ENCODE measurements at regions not wholly inside any gene's neighbourhood (a gene's known extent, or its start where the extent isn't known, plus 50 kb on each side); places are given as distances from the start of the nearest gene placed in this dataset.

GRCh38 chr6:78570044-78570443 lies 297.3 kb upstream of the IRAK1BP1 start:
- intact Hi-C loops (cut with micrococcal nuclease) = no loop called here
- Histone ChIP-seq H3K4me3 (no peak overlapping the region), H3K27ac (replicated peaks) (no peak overlapping the region), H3K27me3 (ENCODE audit: low read depth) (no peaks in the 10 kb centered on the region), H3K4me1 (no peaks in the 10 kb centered on the region), H3K9me3 (replicated peaks) (peaks cover 68% of the 10 kb centered on the region), H3K36me3 (no peaks in the 10 kb centered on the region)
- no peak for DNase-seq
- no peak for TF ChIP-seq CTCF (IDR thresholded peaks at IDR 0.05; ENCODE audit: borderline replicate concordance)

- H3K4me1 ChIP-seq = no peaks in the 10 kb centered on the region
- TF ChIP-seq CTCF (IDR thresholded peaks at IDR 0.05; ENCODE audit: borderline replicate concordance) = no peak
- H3K27me3 ChIP-seq (ENCODE audit: low read depth) = no peaks in the 10 kb centered on the region
- no peak overlapping the region for H3K27ac ChIP-seq (replicated peaks)
- intact Hi-C loops (cut with micrococcal nuclease) = no loop called here
- no peak for DNase-seq
- H3K4me3 ChIP-seq = no peak overlapping the region
- H3K36me3 ChIP-seq = no peaks in the 10 kb centered on the region
- H3K9me3 ChIP-seq (replicated peaks) = peaks cover 8% of the 10 kb centered on the region
Observed at GRCh38 chr6:78577585-78577984, 289.8 kb upstream of the IRAK1BP1 start.

GRCh38 chr6:78578430-78578829 lies 288.9 kb upstream of the IRAK1BP1 start:
- Histone ChIP-seq H3K4me1 (no peaks in the 10 kb centered on the region), H3K27me3 (ENCODE audit: low read depth) (no peaks in the 10 kb centered on the region), H3K36me3 (no peaks in the 10 kb centered on the region), H3K27ac (replicated peaks) (no peak overlapping the region), H3K4me3 (no peak overlapping the region), H3K9me3 (replicated peaks) (no peaks in the 10 kb centered on the region)
- no peak for TF ChIP-seq CTCF (IDR thresholded peaks at IDR 0.05; ENCODE audit: borderline replicate concordance)
- no peak for DNase-seq
- intact Hi-C loops (cut with micrococcal nuclease) = no loop called here

- H3K4me3 ChIP-seq = no peak overlapping the region
- intact Hi-C loops (cut with micrococcal nuclease) = no loop called here
- no peaks in the 10 kb centered on the region for H3K27me3 ChIP-seq (ENCODE audit: low read depth)
- no peaks in the 10 kb centered on the region for H3K36me3 ChIP-seq
- H3K27ac ChIP-seq (replicated peaks) = no peak overlapping the region
- no peaks in the 10 kb centered on the region for H3K4me1 ChIP-seq
- no peak for TF ChIP-seq CTCF (IDR thresholded peaks at IDR 0.05; ENCODE audit: borderline replicate concordance)
- DNase-seq = no peak
- no peaks in the 10 kb centered on the region for H3K9me3 ChIP-seq (replicated peaks)
Observed at GRCh38 chr6:78580923-78581322, 286.4 kb upstream of the IRAK1BP1 start.

- H3K4me1 ChIP-seq = no peaks in the 10 kb centered on the region
- H3K27me3 ChIP-seq (ENCODE audit: low read depth) = no peaks in the 10 kb centered on the region
- intact Hi-C loops (cut with micrococcal nuclease) = no loop called here
- TF ChIP-seq CTCF (IDR thresholded peaks at IDR 0.05; ENCODE audit: borderline replicate concordance) = no peak
- no peak overlapping the region for H3K4me3 ChIP-seq
- no peak for DNase-seq
- H3K9me3 ChIP-seq (replicated peaks) = no peaks in the 10 kb centered on the region
- no peak overlapping the region for H3K27ac ChIP-seq (replicated peaks)
- H3K36me3 ChIP-seq = no peaks in the 10 kb centered on the region
Observed at GRCh38 chr6:78583079-78583478, 284.3 kb upstream of the IRAK1BP1 start.

- no peak for DNase-seq
- intact Hi-C loops (cut with micrococcal nuclease) = no loop called here
Observed at GRCh38 chr6:78589436-78589835, 277.9 kb upstream of the IRAK1BP1 start.

More at GRCh38 chr6:78589436-78589835, 277.9 kb upstream of the IRAK1BP1 start:
- Histone ChIP-seq H3K4me1 (no peaks in the 10 kb centered on the region), H3K9me3 (replicated peaks) (no peaks in the 10 kb centered on the region), H3K27ac (replicated peaks) (no peak overlapping the region), H3K36me3 (no peaks in the 10 kb centered on the region), H3K27me3 (ENCODE audit: low read depth) (no peaks in the 10 kb centered on the region), H3K4me3 (no peak overlapping the region)
- TF ChIP-seq CTCF (IDR thresholded peaks at IDR 0.05; ENCODE audit: borderline replicate concordance) = no peak

All from left ventricle myocardium inferior (tissue), 1 donor.